Endothelial cell of umbilical vein (primary cell): ENCODE measurements at regions not wholly inside any gene's neighbourhood (a gene's known extent, or its start where the extent isn't known, plus 50 kb on each side); places are given as distances from the start of the nearest gene placed in this dataset.

Source experiments
- POLR2A ChIP-seq: IDR thresholded peaks from 2 replicates; pipeline ENCODE4 v1.6.1; 2012; ENCODE audit warnings: low read depth, mild to moderate bottlenecking, control low read depth, low read length
- POLR2AphosphoS5 ChIP-seq: IDR thresholded peaks from 2 replicates; pipeline ENCODE4 v1.6.1; 2012; ENCODE audit warnings: low read depth, mild to moderate bottlenecking, control low read depth, low read length, moderate library complexity; ENCODE audit not compliant: insufficient read depth

GRCh38 chr3:167162083-167162482, 218.0 kb downstream of the ZBBX start:
- TF ChIP-seq POLR2A (no peak), POLR2AphosphoS5 (no peak)
